Stimulated activated CD8-positive, alpha-beta memory T cell treated with anti-CD3 and anti-CD28 coated beads, Interleukin-7, amount 100 ng/mL, for 24 hours (primary cell): ENCODE measurements at regions not wholly inside any gene's neighbourhood (a gene's known extent, or its start where the extent isn't known, plus 50 kb on each side); places are given as distances from the start of the nearest gene placed in this dataset.

Source experiments
- DNase-seq: peaks from one replicate; pipeline ENCODE4 v3.0.0-alpha.2; 2020; ENCODE audit warnings: low read depth

DNA sequence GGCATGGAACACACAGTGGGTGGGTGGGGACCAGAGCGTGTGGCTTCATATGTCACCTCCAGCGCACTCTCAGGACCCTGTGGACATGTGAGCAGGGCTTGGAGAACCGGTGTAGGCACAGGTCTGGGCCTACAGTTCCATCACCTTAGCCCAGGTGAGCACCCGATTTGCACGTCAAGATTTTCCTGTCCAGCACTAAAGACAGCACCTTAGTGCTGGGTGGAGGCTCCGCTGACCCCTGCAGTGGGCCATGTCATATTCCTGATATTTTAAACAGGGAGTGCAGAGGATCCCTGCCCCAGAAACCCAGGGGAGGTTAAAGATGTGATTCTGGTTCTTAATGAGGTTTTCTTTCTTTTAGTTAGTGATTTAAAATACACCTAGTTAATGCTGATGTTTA lies 356.0 kb upstream of the IRX4 start:
- DNase-seq: no peak

GRCh38 chr5:2227433-2227832 lies 344.7 kb upstream of the IRX4 start:
- no peak for DNase-seq

- DNase-seq: no peak
Measured at GRCh38 chr5:2224689-2225088, 342.0 kb upstream of the IRX4 start.

DNA sequence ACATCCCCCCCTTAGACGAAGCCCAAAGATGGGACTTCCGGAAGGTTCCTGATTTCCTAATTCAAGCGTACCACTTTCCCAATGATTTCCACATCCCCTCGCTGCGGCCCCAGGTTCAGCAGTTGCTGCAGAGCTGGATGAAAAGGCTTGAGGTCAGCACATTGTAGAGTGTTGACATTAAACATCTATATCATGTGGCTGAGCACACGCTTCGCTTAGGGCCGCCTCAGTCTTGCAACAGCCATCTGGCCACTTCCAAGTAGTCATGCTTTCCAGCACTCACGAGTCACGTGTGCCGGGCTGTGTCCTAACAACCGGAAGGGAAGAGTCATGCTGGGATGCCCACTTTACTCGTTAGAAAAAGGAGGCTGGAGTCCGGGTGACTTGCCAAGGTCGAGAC lies 340.6 kb upstream of the IRX4 start:
- DNase-seq: no peak

DNA sequence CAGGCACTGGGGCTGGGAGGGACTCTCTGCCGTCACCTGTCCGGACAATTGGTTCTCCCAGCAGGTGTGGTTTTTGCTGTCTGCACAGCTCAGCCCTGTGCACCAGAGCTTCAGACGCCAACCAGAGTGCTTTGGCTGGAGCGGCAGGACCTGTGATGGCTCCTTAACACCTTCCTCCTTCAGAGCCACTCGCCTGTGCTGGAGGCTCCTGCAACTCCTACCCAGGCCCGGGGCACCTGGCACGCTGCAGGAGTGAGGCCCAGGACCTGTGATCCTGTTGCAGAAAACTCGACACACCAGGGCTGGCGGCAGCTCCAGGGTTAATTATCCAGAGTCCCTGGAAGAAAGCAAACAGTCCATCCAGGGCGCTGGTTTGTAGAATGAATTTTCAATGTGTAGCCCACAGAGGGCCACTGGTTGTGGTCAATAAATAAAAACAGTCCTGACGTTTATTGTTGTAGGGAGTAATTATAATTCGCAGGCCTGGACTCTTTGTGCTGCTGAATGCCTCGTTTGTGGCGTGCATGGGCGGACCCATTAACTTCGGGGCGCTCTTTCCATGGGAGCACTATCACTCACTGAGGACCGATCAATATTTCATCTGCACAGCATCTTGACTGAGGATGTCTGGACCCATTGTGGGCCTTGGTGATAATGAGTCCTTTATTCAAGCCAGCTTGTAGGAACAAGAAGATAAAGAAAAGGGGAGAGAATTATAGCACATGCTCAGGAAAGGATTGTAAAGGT lies 339.7 kb upstream of the IRX4 start:
- DNase-seq: no peak

DNA sequence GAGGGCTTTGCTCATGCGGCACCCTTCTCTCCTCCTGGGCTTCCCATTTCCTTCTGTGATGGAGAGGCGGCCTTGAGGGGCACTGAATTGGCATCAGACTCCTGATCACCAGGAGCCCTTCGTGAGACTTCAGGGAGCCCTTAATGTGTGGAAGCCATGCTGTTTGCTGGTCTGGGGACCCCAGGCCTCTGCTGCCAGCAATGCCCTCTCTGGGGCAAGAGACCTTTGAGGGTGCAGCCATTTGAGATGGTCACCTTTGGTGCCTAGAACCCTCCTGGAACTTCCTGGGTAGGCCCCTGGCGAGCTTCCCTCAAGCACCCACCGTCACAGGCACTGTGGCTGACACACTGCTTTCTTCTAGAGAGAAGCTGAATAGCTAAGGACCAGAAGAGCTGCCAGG lies 338.7 kb upstream of the IRX4 start:
- DNase-seq: no peak

DNA sequence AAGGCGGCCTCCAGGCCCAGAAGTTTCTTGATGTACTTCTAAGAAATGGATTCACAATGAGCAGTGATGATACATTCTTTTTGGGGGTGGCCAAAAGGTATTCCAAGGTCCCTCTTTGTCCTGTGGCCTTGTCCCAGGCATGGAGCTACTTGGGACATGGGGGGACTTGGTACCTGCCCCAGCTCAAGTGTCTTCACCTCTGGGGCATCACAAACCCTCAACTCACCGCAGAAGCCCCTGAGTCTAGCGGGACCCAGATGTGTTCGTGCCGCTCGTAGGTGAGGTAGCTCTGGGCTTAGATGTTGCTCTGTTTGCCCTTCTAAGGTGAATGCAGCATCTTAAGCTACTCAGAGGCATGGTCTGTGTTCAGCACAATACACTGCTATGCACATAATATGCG lies 338.0 kb upstream of the IRX4 start:
- no peak for DNase-seq

- DNase-seq: no peak
Measured at GRCh38 chr5:2219149-2219776, 336.5 kb upstream of the IRX4 start.

DNA sequence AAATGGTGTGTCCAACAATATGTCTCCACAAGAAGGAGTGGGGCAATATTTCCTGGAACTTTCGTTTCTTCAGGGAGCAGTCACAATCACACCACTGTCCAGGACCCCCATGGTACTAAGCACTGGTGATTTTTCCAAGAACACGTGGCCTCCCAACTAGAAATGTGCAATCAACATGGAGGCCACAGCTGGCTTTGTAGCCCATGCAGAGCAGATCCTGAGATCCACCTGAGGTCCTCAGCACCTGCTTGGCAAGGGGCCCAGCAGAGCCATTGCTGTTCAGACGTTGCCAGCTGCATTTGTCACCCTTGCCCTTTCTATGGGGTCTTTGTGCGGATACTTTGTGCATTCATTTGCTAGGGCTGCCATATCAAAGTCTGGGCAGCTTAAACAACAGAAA lies 334.5 kb upstream of the IRX4 start:
- DNase-seq: no peak

- no peak for DNase-seq
Measured at GRCh38 chr5:2214910-2215590, 332.3 kb upstream of the IRX4 start.

DNA sequence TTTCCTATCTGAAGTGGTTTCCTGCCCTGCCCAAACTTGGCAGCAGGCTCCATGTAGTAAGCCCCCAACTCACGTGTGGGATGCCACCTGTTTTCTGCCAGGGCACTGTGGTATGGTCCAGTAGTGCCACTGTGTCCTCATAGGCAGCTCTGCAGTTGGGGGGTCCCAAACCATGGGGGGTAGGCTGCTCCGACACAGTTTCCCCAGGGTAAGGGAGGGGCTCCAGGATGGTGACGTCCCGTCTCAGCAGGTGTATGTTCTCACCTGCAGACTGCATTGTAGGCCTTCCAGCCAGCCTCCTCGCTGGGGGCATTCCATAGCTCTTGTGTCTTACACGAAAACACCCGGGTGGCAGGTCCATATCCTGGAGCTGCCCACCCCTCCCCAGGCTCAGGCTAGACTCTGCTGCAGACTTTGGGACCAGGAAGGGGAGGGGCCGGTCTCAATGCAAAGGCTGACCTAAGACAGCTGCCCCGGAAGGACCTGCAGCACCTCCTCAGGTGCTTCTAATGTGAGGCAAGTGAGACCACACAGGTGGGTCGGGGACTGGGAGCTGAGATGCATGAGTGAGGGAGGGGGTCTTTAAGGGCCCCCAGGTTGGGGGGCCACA lies 330.5 kb upstream of the IRX4 start:
- no peak for DNase-seq

DNA sequence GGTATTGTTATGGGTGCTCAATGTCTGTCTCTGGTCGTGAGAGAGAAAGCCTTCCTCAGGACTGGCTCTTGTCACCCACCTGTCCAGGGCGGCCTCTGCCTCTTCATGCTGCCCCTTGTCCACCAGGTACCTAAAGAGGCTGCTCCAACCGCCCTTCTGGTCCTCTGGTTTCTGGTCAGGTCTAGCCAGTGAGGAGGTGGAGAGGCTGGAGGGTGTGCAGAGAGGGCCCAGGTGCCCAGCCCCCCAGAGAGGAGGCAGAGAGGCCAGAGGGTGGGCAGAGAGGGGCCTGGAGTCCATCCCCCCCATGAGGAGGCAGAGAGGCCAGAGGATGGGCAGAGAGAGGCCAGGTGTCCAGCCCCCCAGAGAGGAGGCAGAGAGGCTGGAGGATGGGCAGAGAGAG lies 329.8 kb upstream of the IRX4 start:
- DNase-seq: no peak

DNA sequence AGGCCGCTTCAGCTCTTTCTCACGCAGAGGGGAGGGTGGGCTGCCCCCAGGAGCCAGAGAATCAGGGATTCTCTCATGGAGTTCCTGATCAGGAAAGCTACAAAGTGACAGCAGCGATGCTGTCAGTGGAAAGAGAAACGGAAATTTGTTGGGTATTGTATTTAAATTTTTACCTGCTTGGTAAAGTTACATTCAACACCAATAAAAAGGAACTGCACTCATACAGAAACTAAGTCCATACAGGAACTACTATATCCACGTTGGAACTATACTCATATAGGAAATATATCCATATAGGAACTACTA lies 325.5 kb upstream of the IRX4 start:
- DNase-seq: no peak

GRCh38 chr5:2207416-2208238 lies 324.9 kb upstream of the IRX4 start:
- DNase-seq: no peak

GRCh38 chr5:2207109-2207399 lies 324.3 kb upstream of the IRX4 start:
- DNase-seq: no peak

DNA sequence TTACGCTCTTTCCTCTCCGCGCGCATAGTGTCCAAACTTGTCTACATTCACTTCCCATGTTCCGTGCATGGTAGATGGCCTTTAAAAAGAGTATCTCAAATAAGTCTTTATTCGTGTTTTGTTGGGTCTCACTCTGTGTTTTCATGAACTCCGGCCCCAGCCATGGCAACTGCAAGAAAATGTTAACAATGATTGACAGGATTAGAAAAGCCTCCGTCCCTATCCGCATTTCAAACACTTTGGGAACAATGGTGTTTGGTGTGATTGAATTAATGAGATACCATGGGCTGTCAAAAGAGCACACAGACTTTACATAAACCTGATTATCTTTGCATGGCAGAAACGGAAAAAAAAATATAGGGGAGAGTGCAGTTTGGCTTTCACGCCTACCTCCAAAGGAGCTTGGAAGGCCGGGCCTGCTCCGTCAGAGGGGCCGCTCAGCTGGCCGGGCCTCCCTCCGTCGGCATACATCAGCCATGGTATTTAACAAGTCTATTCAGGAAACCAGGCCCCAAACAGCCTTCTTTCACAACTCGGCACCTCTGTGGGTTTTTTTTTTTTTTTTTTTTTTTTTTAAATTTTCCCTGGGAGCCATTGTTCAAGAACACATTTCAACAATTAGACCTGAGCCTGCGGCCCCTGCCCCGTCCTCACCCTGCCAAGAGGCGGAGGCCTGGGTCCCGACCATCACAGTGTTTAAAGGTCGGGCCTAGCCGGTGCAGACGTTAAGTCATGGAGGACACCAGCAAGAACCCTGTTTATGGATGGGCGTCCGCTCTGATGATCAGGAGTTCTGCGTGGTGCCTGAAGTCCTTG lies 323.8 kb upstream of the IRX4 start:
- no peak for DNase-seq

- no peak for DNase-seq
Measured at GRCh38 chr5:2205596-2206226, 323.0 kb upstream of the IRX4 start.

DNA sequence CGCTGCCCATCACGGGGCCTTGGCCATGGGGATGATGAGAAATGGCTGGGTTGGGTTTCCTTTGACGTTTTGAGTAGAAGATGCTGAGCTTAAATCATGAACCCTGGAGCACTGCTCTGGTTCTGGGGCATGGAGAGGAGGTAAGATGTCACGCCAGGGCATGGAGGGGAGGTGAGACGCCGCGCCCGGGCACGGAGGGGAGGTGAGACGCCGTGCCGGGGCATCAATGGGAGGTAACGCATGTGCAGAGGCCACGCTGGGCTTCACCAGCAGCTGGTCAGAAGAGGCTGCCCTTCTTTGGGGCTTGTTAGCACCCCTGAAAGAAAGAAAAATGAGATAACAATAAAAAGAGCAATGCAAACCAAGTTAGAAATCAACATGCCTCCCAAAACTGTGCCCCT lies 322.5 kb upstream of the IRX4 start:
- no peak for DNase-seq

GRCh38 chr5:2204366-2205184 lies 321.9 kb upstream of the IRX4 start:
- no peak for DNase-seq

GRCh38 chr5:2203774-2204173 lies 321.0 kb upstream of the IRX4 start:
- no peak for DNase-seq
